HEK293 (cell line): ENCODE measurements at regions not wholly inside any gene's neighbourhood (a gene's known extent, or its start where the extent isn't known, plus 50 kb on each side); places are given as distances from the start of the nearest gene placed in this dataset.
A peak's percentile ranks its signal among the peaks of the same experiment; 100 is the strongest.
"Not testable (repeated sequence)": the region's sequence is repeated elsewhere in the genome, so short reads cannot be mapped to it uniquely, and the experiment has no call there.

Source experiments
- CTCF ChIA-PET: fragments of 350-600 bp; formaldehyde crosslinking; extraction: SDS; loops from one replicate; lab custom pipeline; 2021; ENCODE audit warnings: antibody characterized with exemption; lab: Yijun Ruan, JAX
- POLR2A ChIA-PET: fragments of 300-600 bp; formaldehyde crosslinking; extraction: SDS; loops from one replicate; lab custom pipeline; 2020; ENCODE audit warnings: antibody characterized with exemption, inconsistent platforms; lab: Yijun Ruan, JAX
- H3K27ac ChIP-seq: fragments of 200-500 bp; sonication (Bioruptor generic); 2 replicates; pipeline ENCODE4 v1.5.1; 2014; ENCODE audit warnings: low read depth, low read length, control low read depth, inconsistent platforms; ENCODE audit errors: extremely low read depth
- H3K36me3 ChIP-seq, 2 experiments: fragments of 200-500 bp in 1 of 2; sonication (Bioruptor generic) in 1 of 2; 1 replicate in 1 of 2; 2 replicates in 1 of 2; pipeline ENCODE4 v1.5.1; 2014 to 2017; ENCODE audit warnings: inconsistent platforms in 2 of 2, low read length in 2 of 2; ENCODE audit not compliant: control insufficient read depth in 2 of 2, insufficient read depth in 1 of 2
- H3K4me1 ChIP-seq: fragments of 200-500 bp; sonication (Bioruptor generic); 2 replicates; pipeline ENCODE4 v1.5.1; 2014; ENCODE audit warnings: mild to moderate bottlenecking, low read length, inconsistent platforms; ENCODE audit not compliant: control insufficient read depth, insufficient read depth
- H3K4me3 ChIP-seq: 2 replicates; pipeline ENCODE4 v1.5.1; 2011; ENCODE audit warnings: low read depth, mild to moderate bottlenecking, control low read depth, low read length, moderate library complexity
- H3K9me3 ChIP-seq: fragments of 200-500 bp; sonication (Bioruptor generic); 2 replicates; pipeline ENCODE4 v1.5.1; 2014; ENCODE audit warnings: low read depth, low read length, inconsistent platforms; ENCODE audit not compliant: control insufficient read depth, insufficient read depth
- EGR2 ChIP-seq: fragments of 450-650 bp; formaldehyde crosslinking; IDR thresholded peaks from 2 replicates; pipeline ENCODE4 v1.5.1; 2016; ENCODE audit warnings: low read depth, missing biosample characterization, missing genetic modification characterization
- GFI1B ChIP-seq: fragments of 450-650 bp; formaldehyde crosslinking; IDR thresholded peaks from 2 replicates; pipeline ENCODE4 v1.5.1; 2016; ENCODE audit warnings: missing biosample characterization, missing genetic modification characterization
- KLF9 ChIP-seq: fragments of 450-650 bp; formaldehyde crosslinking; IDR thresholded peaks from 2 replicates; pipeline ENCODE4 v1.5.1; 2016; ENCODE audit warnings: missing biosample characterization, missing genetic modification characterization, low read depth
- SCRT1 ChIP-seq: fragments of 450-650 bp; formaldehyde crosslinking; IDR thresholded peaks from 2 replicates; pipeline ENCODE4 v1.5.1; 2016; ENCODE audit warnings: missing biosample characterization, missing genetic modification characterization, borderline replicate concordance
- SCRT2 ChIP-seq: fragments of 450-650 bp; formaldehyde crosslinking; IDR thresholded peaks from 2 replicates; pipeline ENCODE4 v1.5.1; 2016; ENCODE audit warnings: missing biosample characterization, missing genetic modification characterization
- TRIM28 ChIP-seq: IDR thresholded peaks from 2 replicates; pipeline ENCODE4 v1.6.1; 2011; ENCODE audit warnings: low read length, control low read depth, borderline replicate concordance
- ZBTB10 ChIP-seq: fragments of 450-650 bp; formaldehyde crosslinking; IDR thresholded peaks from 2 replicates; pipeline ENCODE4 v1.5.1; 2016; ENCODE audit warnings: missing biosample characterization, missing genetic modification characterization
- ZBTB48 ChIP-seq: fragments of 450-650 bp; formaldehyde crosslinking; IDR thresholded peaks from 2 replicates; pipeline ENCODE4 v1.5.1; 2016; ENCODE audit warnings: missing biosample characterization, missing genetic modification characterization
- ZFHX2 ChIP-seq: fragments of 450-650 bp; formaldehyde crosslinking; conservative IDR thresholded peaks from 2 replicates; pipeline ENCODE4 v1.5.1; 2016; ENCODE audit warnings: missing biosample characterization, missing genetic modification characterization
- ZFP3 ChIP-seq: fragments of 450-650 bp; formaldehyde crosslinking; IDR thresholded peaks from 2 replicates; pipeline ENCODE4 v1.5.1; 2016; ENCODE audit warnings: low read depth, missing biosample characterization, missing genetic modification characterization
- ZNF146 ChIP-seq: fragments of 450-650 bp; formaldehyde crosslinking; IDR thresholded peaks from 2 replicates; pipeline ENCODE4 v1.5.1; 2016; ENCODE audit warnings: missing biosample characterization, missing genetic modification characterization
- ZNF280D ChIP-seq: fragments of 450-650 bp; formaldehyde crosslinking; IDR thresholded peaks from 2 replicates; pipeline ENCODE4 v1.5.1; 2016; ENCODE audit warnings: missing biosample characterization, missing genetic modification characterization
- ZNF324 ChIP-seq: fragments of 450-650 bp; formaldehyde crosslinking; IDR thresholded peaks from 2 replicates; pipeline ENCODE4 v1.5.1; 2016; ENCODE audit warnings: missing biosample characterization, missing genetic modification characterization
- ZNF366 ChIP-seq: fragments of 450-650 bp; formaldehyde crosslinking; conservative IDR thresholded peaks from 2 replicates; pipeline ENCODE4 v1.5.1; 2016; ENCODE audit warnings: missing biosample characterization, missing genetic modification characterization
- ZNF580 ChIP-seq: fragments of 450-650 bp; formaldehyde crosslinking; IDR thresholded peaks from 2 replicates; pipeline ENCODE4 v1.5.1; 2016; ENCODE audit warnings: missing biosample characterization, missing genetic modification characterization
- ZNF639 ChIP-seq: fragments of 450-650 bp; formaldehyde crosslinking; IDR thresholded peaks from 2 replicates; pipeline ENCODE4 v1.5.1; 2016; ENCODE audit warnings: missing biosample characterization, missing genetic modification characterization
- ZNF677 ChIP-seq: fragments of 450-650 bp; IDR thresholded peaks from 2 replicates; pipeline ENCODE4 v1.5.0; 2018; ENCODE audit warnings: missing biosample characterization, mild to moderate bottlenecking, missing genetic modification characterization, moderate library complexity
- ZNF843 ChIP-seq: fragments of 450-650 bp; formaldehyde crosslinking; IDR thresholded peaks from 2 replicates; pipeline ENCODE4 v1.5.1; 2016; ENCODE audit warnings: missing biosample characterization, missing genetic modification characterization

GRCh38 chr15:69874321-69874720 is 223.4 kb downstream of the TLE3 start (continued):
- TF ChIP-seq SCRT2 (tag by site-specific recombination) = no peak
- no peak for TF ChIP-seq GFI1B (tag by site-specific recombination)
- TF ChIP-seq, all 188 proteins: peak for 0

- Histone ChIP-seq H3K27ac (no peak overlapping the region), H3K4me3 (no peak overlapping the region), H3K36me3 (no peaks in the 10 kb centered on the region), H3K4me1 (no peaks in the 10 kb centered on the region), H3K9me3 (no peaks in the 10 kb centered on the region; the same call in 1 of the 2 replicates)
- ChIA-PET CTCF (interaction anchor here (1.0 kb wide), 1 partner anchor 113 kb away, joined by 3 read pairs; no protein-coding TSS in a partner anchor), POLR2A (no interaction called here)
- no peak for TF ChIP-seq ZNF366 (tag by site-specific recombination)
- no peak for TF ChIP-seq KLF9
- TF ChIP-seq ZFHX2 (tag by site-specific recombination) = peak; percentile 96
- no peak for TF ChIP-seq ZNF843 (tag by site-specific recombination)
- no peak for TF ChIP-seq SCRT1 (tag by site-specific recombination)
- no peak for TF ChIP-seq ZNF324 (tag by site-specific recombination)
- TF ChIP-seq ZBTB48 (tag by site-specific recombination) = no peak
- TF ChIP-seq TRIM28 = no peak
- TF ChIP-seq ZNF677 (tag by site-specific recombination) = no peak
- no peak for TF ChIP-seq ZBTB10 (tag by site-specific recombination)
- TF ChIP-seq ZNF639 (tag by site-specific recombination) = no peak
- peak; percentile 97 for TF ChIP-seq EGR2 (tag by site-specific recombination)
- TF ChIP-seq ZFP3 (tag by site-specific recombination) = no peak
These were observed 221.4 kb downstream of the TLE3 start for GRCh38 chr15:69876064-69876940.

- H3K4me3 ChIP-seq, CTCF ChIA-PET, H3K9me3 ChIP-seq, H3K36me3 ChIP-seq, POLR2A ChIA-PET, H3K4me1 ChIP-seq, H3K27ac ChIP-seq: not testable (repeated sequence)
- TF ChIP-seq ZNF146 (tag by site-specific recombination) (peak; percentile 98), ZNF580 (tag by site-specific recombination) (0 out of 2 replicates have a peak, but pooled peaks have one; percentile 53), ZNF280D (tag by site-specific recombination) (0 out of 2 replicates have a peak, but pooled peaks have one; percentile 52)
These were observed 217.8 kb downstream of the TLE3 start for GRCh38 chr15:69879963-69880362.
